ENCODE measurements at regions not wholly inside any gene's neighbourhood (a gene's known extent, or its start where the extent isn't known, plus 50 kb on each side); places are given as distances from the start of the nearest gene placed in this dataset.

- dilution Hi-C loops (cut with MboI; ENCODE audit: extremely low pct_ligation_motif_present, low sequenced_read_pairs) = no loop called here
- no peaks in the 10 kb centered on the region for H3K9me1 ChIP-seq (ENCODE audit: control insufficient read depth, extremely low read depth, insufficient read depth, low read length)
- TF ChIP-seq EZH2 (IDR thresholded peaks at IDR 0.05; ENCODE audit: low read length) (no peak), CTCF (optimal IDR thresholded peaks at IDR 0.05 in 1 of 3, IDR thresholded peaks at IDR 0.05 in 1 of 3, conservative IDR thresholded peaks at IDR 0.05 in 1 of 3; ENCODE audit: extremely low read depth in 1 of 3, insufficient read depth in 2 of 3, low read length in 3 of 3) (no peak)
Measured at GRCh38 chr5:157965040-157965678, 106.2 kb upstream of the CLINT1 start.

GRCh38 chr5:157963761-157964160 lies 104.8 kb upstream of the CLINT1 start:
- no peak for TF ChIP-seq EZH2 (IDR thresholded peaks at IDR 0.05; ENCODE audit: low read length)
- TF ChIP-seq CTCF (optimal IDR thresholded peaks at IDR 0.05 in 1 of 3, IDR thresholded peaks at IDR 0.05 in 1 of 3, conservative IDR thresholded peaks at IDR 0.05 in 1 of 3; ENCODE audit: extremely low read depth in 1 of 3, insufficient read depth in 2 of 3, low read length in 3 of 3) = no peak
- no peak for DNase-seq (ENCODE audit: low read depth, low spot score)

More at GRCh38 chr5:157965040-157965678, 106.2 kb upstream of the CLINT1 start:
- Histone ChIP-seq H3K27ac (ENCODE audit: control insufficient read depth, insufficient read depth, low read length) (no peak overlapping the region), H3K9me3 (ENCODE audit: control insufficient read depth, low read depth, low read length) (no peaks in the 10 kb centered on the region), H4K20me1 (ENCODE audit: control insufficient read depth, extremely low read depth, insufficient read depth, low read length) (no peaks in the 10 kb centered on the region), H3K4me1 (ENCODE audit: control insufficient read depth, extremely low read depth, insufficient read depth, low read length) (no peaks in the 10 kb centered on the region), H3K9ac (ENCODE audit: control insufficient read depth, extremely low read depth, insufficient read depth, low read length) (no peak overlapping the region), H3K27me3 (ENCODE audit: control insufficient read depth, extremely low read depth, insufficient read depth, low read length) (no peaks in the 10 kb centered on the region), H3K36me3 (ENCODE audit: control insufficient read depth in 2 of 2, extremely low read depth in 1 of 2, insufficient read depth in 2 of 2, low read length in 2 of 2) (no peaks in the 10 kb centered on the region), H2AFZ (ENCODE audit: control insufficient read depth, low read length) (no peak overlapping the region), H3K79me2 (ENCODE audit: control insufficient read depth, insufficient read depth, low read length) (no peaks in the 10 kb centered on the region), H3K4me3 (ENCODE audit: control insufficient read depth in 2 of 3, extremely low read depth in 1 of 3, insufficient read depth in 2 of 3, low read depth in 1 of 3, low read length in 3 of 3) (no peak overlapping the region), H3K4me2 (ENCODE audit: control insufficient read depth, extremely low read depth, insufficient read depth, low read depth, low read length) (no peak overlapping the region)
- DNase-seq (ENCODE audit: low read depth, low spot score) (no peak), FAIRE-seq (no peak)

More at GRCh38 chr5:157963761-157964160, 104.8 kb upstream of the CLINT1 start:
- H3K4me2 ChIP-seq (ENCODE audit: control insufficient read depth, extremely low read depth, insufficient read depth, low read depth, low read length) = no peak overlapping the region
- H3K4me3 ChIP-seq (ENCODE audit: control insufficient read depth in 2 of 3, extremely low read depth in 1 of 3, insufficient read depth in 2 of 3, low read depth in 1 of 3, low read length in 3 of 3) = no peak overlapping the region
- no peaks in the 10 kb centered on the region for H3K9me1 ChIP-seq (ENCODE audit: control insufficient read depth, extremely low read depth, insufficient read depth, low read length)
- no peaks in the 10 kb centered on the region for H3K9me3 ChIP-seq (ENCODE audit: control insufficient read depth, low read depth, low read length)
- no peak overlapping the region for H3K27ac ChIP-seq (ENCODE audit: control insufficient read depth, insufficient read depth, low read length)
- no peaks in the 10 kb centered on the region for H4K20me1 ChIP-seq (ENCODE audit: control insufficient read depth, extremely low read depth, insufficient read depth, low read length)
- no peaks in the 10 kb centered on the region for H3K36me3 ChIP-seq (ENCODE audit: control insufficient read depth in 2 of 2, extremely low read depth in 1 of 2, insufficient read depth in 2 of 2, low read length in 2 of 2)
- no peak overlapping the region for H2AFZ ChIP-seq (ENCODE audit: control insufficient read depth, low read length)
- no peaks in the 10 kb centered on the region for H3K27me3 ChIP-seq (ENCODE audit: control insufficient read depth, extremely low read depth, insufficient read depth, low read length)
- no peaks in the 10 kb centered on the region for H3K4me1 ChIP-seq (ENCODE audit: control insufficient read depth, extremely low read depth, insufficient read depth, low read length)
- dilution Hi-C loops (cut with MboI; ENCODE audit: extremely low pct_ligation_motif_present, low sequenced_read_pairs) = no loop called here
- H3K9ac ChIP-seq (ENCODE audit: control insufficient read depth, extremely low read depth, insufficient read depth, low read length) = no peak overlapping the region
- no peaks in the 10 kb centered on the region for H3K79me2 ChIP-seq (ENCODE audit: control insufficient read depth, insufficient read depth, low read length)
- no peak for FAIRE-seq

Measured in keratinocyte (primary cell).